ENCODE measurements at regions not wholly inside any gene's neighbourhood (a gene's known extent, or its start where the extent isn't known, plus 50 kb on each side); places are given as distances from the start of the nearest gene placed in this dataset.

- no peaks in the 10 kb centered on the region for H3K27me3 ChIP-seq (replicated peaks in 1 of 4; ENCODE audit: control insufficient read depth in 3 of 4, extremely low read depth in 1 of 4, insufficient read depth in 3 of 4, low read length in 3 of 4)
- H3K4me3 ChIP-seq (ENCODE audit: extremely low read depth in 1 of 4, insufficient read depth in 2 of 4, low read depth in 3 of 4, low read length in 4 of 4): no peak overlapping the region
- no peak overlapping the region for H2BK120ac ChIP-seq (replicated peaks; ENCODE audit: low read depth, low read length)
- no peaks in the 10 kb centered on the region for H3K79me2 ChIP-seq (ENCODE audit: control insufficient read depth in 1 of 2, insufficient read depth in 2 of 2, low read length in 2 of 2)
- DNase-seq (ENCODE audit: low read depth in 1 of 2, low spot score in 2 of 2) (no peak), FAIRE-seq (no peak)
- no peak overlapping the region for H3K4me2 ChIP-seq (ENCODE audit: insufficient read depth in 1 of 2, low read depth in 2 of 2, low read length in 2 of 2)
- H2AK5ac ChIP-seq (ENCODE audit: low read depth, low read length): no peak overlapping the region
- H3K9ac ChIP-seq (replicated peaks in 1 of 4; ENCODE audit: extremely low read depth in 1 of 4, low read depth in 3 of 4, low read length in 3 of 4): no peak overlapping the region
- ChIA-PET POLR2A (ENCODE audit: partially characterized antibody) (no interaction called here), CTCF (ENCODE audit: partially characterized antibody) (interaction anchor here (0.7 to 0.8 kb wide), 2 partner anchors 24 to 269 kb away, joined by 3 to 6 read pairs; no protein-coding TSS in a partner anchor)
- H3K23me2 ChIP-seq (ENCODE audit: low read depth, low read length): no peaks in the 10 kb centered on the region
- H3K79me1 ChIP-seq (ENCODE audit: low read depth, low read length): no peaks in the 10 kb centered on the region
- no peak overlapping the region for H3K56ac ChIP-seq (replicated peaks; ENCODE audit: insufficient read length, low read depth, low read length)
- no peak overlapping the region for H3K27ac ChIP-seq (ENCODE audit: low read depth, low read length)
- no peak overlapping the region for H2BK5ac ChIP-seq (ENCODE audit: low read depth, low read length)
- no peak overlapping the region for H3K23ac ChIP-seq (ENCODE audit: insufficient read length)
- no peak overlapping the region for H4K5ac ChIP-seq (ENCODE audit: insufficient read length, low read depth, low read length)
- H3K18ac ChIP-seq (ENCODE audit: extremely low read depth, low read length): no peak overlapping the region
- no peak overlapping the region for H4K91ac ChIP-seq (replicated peaks; ENCODE audit: insufficient read length, low read length)
- no peak overlapping the region for H2BK15ac ChIP-seq (ENCODE audit: low read length)
- H3K14ac ChIP-seq (ENCODE audit: insufficient read length): no peak overlapping the region
- WGBS, 2 experiments (ENCODE audit: extremely low coverage in 1 of 2, insufficient coverage in 1 of 2, insufficient read length in 1 of 2, insufficient replicate concordance in 2 of 2, low coverage in 1 of 2, low lambda C conversion rate in 2 of 2, missing lambda C conversion rate in 1 of 2): 93% methylated on average over 4 of the region's 4 CpGs; no CpG with 5 or more reads in 1 of the 2 experiments
- H2BK12ac ChIP-seq (ENCODE audit: low read depth, low read length): no peak overlapping the region
- no peaks in the 10 kb centered on the region for H4K20me1 ChIP-seq (replicated peaks in 1 of 2; ENCODE audit: control insufficient read depth in 1 of 2, insufficient read depth in 2 of 2, low read length in 2 of 2)
- H3K4ac ChIP-seq (replicated peaks; ENCODE audit: insufficient read length, low read depth, low read length): no peak overlapping the region
- H3K36me3 ChIP-seq (ENCODE audit: control insufficient read depth in 2 of 4, insufficient read depth in 4 of 4, low read length in 3 of 4): no peaks in the 10 kb centered on the region
- H3K4me1 ChIP-seq (replicated peaks in 1 of 4; ENCODE audit: control insufficient read depth in 3 of 4, insufficient read depth in 4 of 4, low read length in 3 of 4): peaks cover 0 to 3% (median 1%) of the 10 kb centered on the region in 4 experiments; a peak in 2 of 7 replicates
- H4K8ac ChIP-seq (ENCODE audit: extremely low read depth, insufficient read depth, low read length): no peak overlapping the region
- 0 out of 2 replicates have a peak overlapping the region, but pooled peaks have one; percentile 54 for H2AFZ ChIP-seq (ENCODE audit: low read length)
- no peaks in the 10 kb centered on the region for H3K9me3 ChIP-seq (ENCODE audit: insufficient read depth in 2 of 2, low read depth in 1 of 2, low read length in 1 of 2)
- no peak overlapping the region for H2BK20ac ChIP-seq (ENCODE audit: low read length)
- TF ChIP-seq POU5F1 (IDR thresholded peaks at IDR 0.05; ENCODE audit: low read depth, low read length) (no peak), YY1 (IDR thresholded peaks at IDR 0.05; ENCODE audit: low read depth, low read length) (no peak), E2F6 (IDR thresholded peaks at IDR 0.05) (no peak), TAF1 (IDR thresholded peaks at IDR 0.05; ENCODE audit: low read depth, low read length) (no peak), KDM5A (IDR thresholded peaks at IDR 0.05; ENCODE audit: low read length) (no peak), CHD2 (IDR thresholded peaks at IDR 0.05; ENCODE audit: low read length) (no peak), HDAC6 (IDR thresholded peaks at IDR 0.05; ENCODE audit: low read depth, low read length) (no peak), BACH1 (IDR thresholded peaks at IDR 0.05; ENCODE audit: low read length) (no peak), RNF2 (IDR thresholded peaks at IDR 0.05; ENCODE audit: borderline replicate concordance, low read depth, low read length, missing control alignments, poor library complexity, severe bottlenecking) (no peak), CHD1 (IDR thresholded peaks at IDR 0.05; ENCODE audit: low read depth, low read length) (no peak), CBX8 (IDR thresholded peaks at IDR 0.05; ENCODE audit: borderline replicate concordance, low read depth, low read length) (no peak), RFX5 (IDR thresholded peaks at IDR 0.05; ENCODE audit: borderline replicate concordance, low read depth, low read length) (no peak), ATF2 (IDR thresholded peaks at IDR 0.05; ENCODE audit: low read length) (no peak)
Measured at GRCh38 chr6:134443009-134443408, 125.1 kb upstream of the SGK1 start.
